ENCODE measurements at regions not wholly inside any gene's neighbourhood (a gene's known extent, or its start where the extent isn't known, plus 50 kb on each side); places are given as distances from the start of the nearest gene placed in this dataset.

GRCh38 chr1:5142389-5142788 is 488.0 kb downstream of the AJAP1 start:
- no peak for DNase-seq
- H3K36me3 ChIP-seq = no peaks in the 10 kb centered on the region
- no peak for TF ChIP-seq CTCF (IDR thresholded peaks at IDR 0.05; ENCODE audit: borderline replicate concordance)
- H3K27me3 ChIP-seq (ENCODE audit: low read depth) = peaks cover 81% of the 10 kb centered on the region
- H3K4me1 ChIP-seq = no peaks in the 10 kb centered on the region
- H3K27ac ChIP-seq (replicated peaks) = no peak overlapping the region
- intact Hi-C loops (cut with micrococcal nuclease) = no loop called here
- no peak overlapping the region for H3K4me3 ChIP-seq
- no peaks in the 10 kb centered on the region for H3K9me3 ChIP-seq (replicated peaks)

- Histone ChIP-seq H3K9me3 (replicated peaks) (no peaks in the 10 kb centered on the region), H3K4me3 (no peak overlapping the region), H3K36me3 (no peaks in the 10 kb centered on the region), H3K27me3 (ENCODE audit: low read depth) (peaks cover 80% of the 10 kb centered on the region), H3K27ac (replicated peaks) (no peak overlapping the region), H3K4me1 (no peaks in the 10 kb centered on the region)
- intact Hi-C loops (cut with micrococcal nuclease) = no loop called here
- DNase-seq = no peak
- no peak for TF ChIP-seq CTCF (IDR thresholded peaks at IDR 0.05; ENCODE audit: borderline replicate concordance)
These were observed 487.3 kb downstream of the AJAP1 start for GRCh38 chr1:5141750-5142149.

- Histone ChIP-seq H3K27me3 (ENCODE audit: low read depth) (peaks cover 80% of the 10 kb centered on the region), H3K9me3 (replicated peaks) (no peaks in the 10 kb centered on the region), H3K36me3 (no peaks in the 10 kb centered on the region), H3K27ac (replicated peaks) (no peak overlapping the region), H3K4me3 (no peak overlapping the region), H3K4me1 (no peaks in the 10 kb centered on the region)
- intact Hi-C loops (cut with micrococcal nuclease) = no loop called here
- no peak for DNase-seq
- no peak for TF ChIP-seq CTCF (IDR thresholded peaks at IDR 0.05; ENCODE audit: borderline replicate concordance)
These were observed 486.6 kb downstream of the AJAP1 start for GRCh38 chr1:5140962-5141361.

GRCh38 chr1:5140136-5140535 is 485.7 kb downstream of the AJAP1 start:
- Histone ChIP-seq H3K36me3 (no peaks in the 10 kb centered on the region), H3K27ac (replicated peaks) (no peak overlapping the region), H3K9me3 (replicated peaks) (no peaks in the 10 kb centered on the region), H3K4me1 (no peaks in the 10 kb centered on the region), H3K4me3 (no peak overlapping the region), H3K27me3 (ENCODE audit: low read depth) (peaks cover 80% of the 10 kb centered on the region)
- no peak for DNase-seq
- TF ChIP-seq CTCF (IDR thresholded peaks at IDR 0.05; ENCODE audit: borderline replicate concordance) = no peak
- intact Hi-C loops (cut with micrococcal nuclease) = no loop called here

GRCh38 chr1:5129746-5130355 is 475.4 kb downstream of the AJAP1 start:
- intact Hi-C loops (cut with micrococcal nuclease) = no loop called here
- Histone ChIP-seq H3K27me3 (ENCODE audit: low read depth) (peaks cover 72% of the 10 kb centered on the region), H3K4me3 (no peak overlapping the region), H3K9me3 (replicated peaks) (peaks cover 8% of the 10 kb centered on the region), H3K36me3 (no peaks in the 10 kb centered on the region), H3K27ac (replicated peaks) (no peak overlapping the region), H3K4me1 (no peaks in the 10 kb centered on the region)
- no peak for DNase-seq
- no peak for TF ChIP-seq CTCF (IDR thresholded peaks at IDR 0.05; ENCODE audit: borderline replicate concordance)
